GM19328 (cell line): ENCODE measurements at regions not wholly inside any gene's neighbourhood (a gene's known extent, or its start where the extent isn't known, plus 50 kb on each side); places are given as distances from the start of the nearest gene placed in this dataset.
A peak's percentile ranks its signal among the peaks of the same experiment; 100 is the strongest.

Experiments
- ATAC-seq: cut with Tn5 transposase; IDR thresholded peaks from one replicate; pipeline ENCODE4 v1.9.1; 2021; ENCODE audit warnings: mild to moderate bottlenecking, moderate library complexity; ENCODE audit not compliant: unreplicated experiment

DNA sequence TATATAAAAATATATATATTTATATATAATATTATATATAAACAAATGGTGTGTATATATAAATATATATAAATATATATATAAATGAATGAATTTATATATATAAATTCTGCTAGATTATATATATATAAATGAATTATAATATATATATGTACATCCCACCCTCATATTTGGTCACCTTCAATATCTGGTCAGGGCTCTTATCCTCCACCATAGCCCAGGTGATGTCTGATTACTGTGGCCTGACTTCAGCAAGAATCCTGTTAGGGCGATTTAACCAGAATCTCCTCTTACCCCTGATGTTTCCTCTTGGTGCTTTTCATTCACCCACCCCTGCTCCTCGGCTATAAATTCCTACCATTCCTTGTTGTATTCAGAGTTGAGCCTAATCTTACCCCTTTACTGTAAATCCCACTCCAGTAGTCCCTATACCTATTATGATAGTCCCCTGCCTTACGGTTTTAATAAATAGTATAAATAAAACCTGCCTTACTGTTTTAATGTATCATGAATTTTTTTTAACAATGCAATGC lies 439.6 kb downstream of the PLOD2 start:
- ATAC-seq, result no peak

DNA sequence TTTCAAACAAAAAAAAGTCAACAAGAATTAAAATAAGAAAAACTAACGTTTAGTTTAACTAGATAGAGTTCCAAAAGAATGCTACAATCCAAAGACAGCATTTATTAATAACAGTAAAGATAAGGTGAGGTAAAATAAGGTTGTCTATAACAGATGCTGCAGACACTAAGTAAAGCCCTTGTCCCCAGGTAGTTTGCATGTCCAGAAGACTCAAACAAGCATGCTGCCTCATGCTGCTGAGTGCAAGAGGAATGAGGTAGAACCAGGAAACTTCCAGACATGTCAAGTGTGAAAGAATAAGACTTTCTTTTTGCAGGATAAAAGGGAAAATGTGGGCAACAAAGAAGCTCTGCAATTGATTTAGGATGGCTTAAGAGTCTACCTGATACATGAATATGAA lies 439.2 kb downstream of the PLOD2 start:
- ATAC-seq, result no peak

DNA sequence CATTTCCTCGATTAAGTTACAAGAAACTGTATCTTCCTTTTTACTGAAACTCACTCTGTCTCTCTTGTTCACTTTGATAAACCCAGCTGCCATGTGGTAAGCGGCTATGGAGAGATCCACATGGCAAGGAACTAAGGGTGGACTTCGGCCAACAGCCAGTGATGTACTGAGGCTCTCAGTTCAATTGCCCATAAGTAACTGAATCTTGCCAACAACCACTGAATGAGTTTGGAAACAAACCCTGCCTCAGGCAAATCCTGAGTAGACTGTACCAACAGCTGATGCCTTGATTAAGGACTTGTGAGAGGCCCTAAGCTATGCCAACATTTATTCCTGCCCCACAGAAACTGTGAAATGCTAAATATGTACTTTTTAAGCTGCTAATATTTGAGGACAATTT lies 433.5 kb downstream of the PLOD2 start:
- ATAC-seq, result no peak

DNA sequence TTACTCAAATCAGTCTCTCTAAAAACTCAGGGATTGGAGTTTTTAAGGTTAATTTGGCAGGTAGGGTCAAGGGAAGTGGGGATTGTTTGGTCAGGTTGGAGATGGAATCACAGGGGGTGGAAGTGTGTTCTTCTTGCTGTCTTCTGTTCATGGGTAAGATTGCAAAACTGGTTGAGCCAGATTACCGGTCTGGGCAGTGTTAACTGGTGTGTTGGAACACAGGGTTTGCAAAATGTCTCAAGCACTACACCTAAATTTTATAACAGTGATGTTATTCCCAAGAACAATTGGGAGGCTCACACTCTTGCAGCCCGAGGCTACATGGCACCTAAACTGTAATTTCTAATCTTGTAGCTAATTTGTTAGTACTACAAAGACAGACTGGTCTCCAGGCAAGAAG lies 425.4 kb downstream of the PLOD2 start:
- no peak for ATAC-seq

DNA sequence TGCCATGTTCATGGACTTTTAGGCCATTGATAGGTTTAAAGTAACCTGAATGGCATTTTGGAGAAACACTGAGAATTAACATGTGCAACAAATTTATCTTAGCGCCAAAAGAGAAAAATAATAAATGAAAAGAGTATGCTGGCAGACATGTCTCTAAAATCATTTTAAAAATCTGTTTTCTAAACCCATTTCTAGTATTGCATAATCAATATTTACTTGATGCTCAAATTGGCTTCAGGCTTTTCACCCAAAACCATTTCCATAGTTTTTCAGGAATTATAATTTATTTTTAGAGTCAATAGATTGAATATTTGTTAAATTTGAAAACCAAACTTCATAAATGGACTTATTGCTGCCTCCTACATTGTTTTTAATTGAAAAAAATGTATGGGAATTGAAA lies 423.0 kb downstream of the PLOD2 start:
- ATAC-seq, result no peak

DNA sequence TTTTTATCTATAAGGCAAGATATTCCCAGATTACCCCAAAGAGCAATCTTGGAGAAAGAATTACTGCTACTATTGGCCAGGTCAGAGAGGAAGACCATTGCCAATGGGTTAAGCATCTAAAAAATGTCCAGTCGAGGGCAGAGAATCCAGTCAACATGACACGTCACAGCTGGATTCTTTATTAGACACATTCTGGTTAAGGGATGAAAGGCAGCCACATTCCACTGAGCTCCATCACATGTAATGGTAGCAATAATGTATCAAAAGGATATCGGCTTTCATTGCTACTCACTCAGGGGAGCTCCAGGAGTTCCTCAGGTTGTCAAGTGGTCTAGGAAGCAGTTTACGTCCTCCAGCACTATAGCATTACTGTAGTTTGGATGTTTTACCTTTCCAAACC lies 421.1 kb downstream of the PLOD2 start:
- no peak for ATAC-seq

DNA sequence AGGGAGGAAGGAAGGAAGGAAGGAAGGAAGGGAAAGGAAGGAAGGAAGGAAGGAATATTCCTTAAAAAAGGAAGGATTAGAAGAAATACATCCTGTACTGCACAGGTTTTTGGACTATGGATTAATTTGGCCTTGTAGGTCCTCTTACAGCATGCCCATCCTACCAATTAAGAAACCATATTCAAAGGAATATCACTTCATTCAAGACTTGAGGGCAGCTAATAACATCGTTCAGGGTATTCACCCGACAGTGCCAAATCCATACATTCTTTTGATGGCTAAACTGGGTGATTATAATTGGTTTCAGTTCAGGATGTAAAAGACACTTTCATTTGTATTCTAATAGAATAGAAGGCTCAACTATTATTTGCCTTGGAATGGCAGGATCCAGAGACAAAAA lies 410.3 kb downstream of the PLOD2 start:
- no peak for ATAC-seq

DNA sequence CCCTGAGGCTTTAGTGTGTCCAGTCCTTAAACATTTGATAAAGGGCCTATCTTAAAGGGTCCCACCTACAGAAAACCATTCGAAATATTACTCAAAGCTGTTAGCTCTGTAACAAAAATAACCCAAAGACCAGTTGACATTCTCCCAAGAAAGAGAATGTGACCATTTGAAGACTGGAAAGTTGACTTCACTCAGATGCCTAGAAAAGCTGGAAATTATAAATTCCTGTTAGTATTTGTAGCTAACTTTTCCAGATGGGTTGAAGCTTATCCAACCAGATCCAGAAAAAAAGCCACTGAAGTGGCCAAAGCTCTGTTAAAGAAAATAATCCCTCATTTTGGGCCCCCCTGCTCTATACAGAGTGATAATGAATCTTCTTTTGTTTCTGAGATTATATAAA lies 408.4 kb downstream of the PLOD2 start:
- no peak for ATAC-seq

DNA sequence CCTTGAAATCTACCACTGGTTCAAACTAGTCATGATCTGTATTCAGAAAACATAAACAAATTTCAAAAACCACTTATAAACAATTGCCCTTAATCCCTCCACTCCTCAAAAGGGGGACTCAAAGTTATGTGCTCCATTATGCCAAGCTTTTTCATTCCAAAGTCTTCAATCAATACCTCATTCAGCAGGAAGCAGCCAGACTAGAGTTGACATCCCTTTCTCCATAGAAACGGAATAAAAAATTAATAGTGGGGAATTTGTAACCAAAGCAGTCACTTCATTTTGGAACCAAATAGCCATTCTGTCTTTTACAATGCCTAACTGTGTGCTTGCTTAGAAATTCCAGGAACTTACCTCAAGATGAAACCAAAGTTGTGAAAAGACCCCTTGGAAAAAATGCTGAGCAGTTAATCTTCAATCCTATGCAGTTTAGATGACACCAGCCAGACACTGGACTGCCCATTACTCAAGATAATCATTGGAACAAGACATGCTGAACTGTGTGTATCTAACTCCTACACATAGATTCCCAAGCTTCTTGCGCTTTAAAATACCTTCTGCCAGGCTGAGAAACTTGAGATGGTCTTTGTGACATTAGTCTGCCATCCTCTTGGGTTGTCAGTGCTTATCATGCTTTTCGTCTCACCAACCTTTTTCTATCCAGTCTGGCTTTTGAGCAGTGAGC lies 406.2 kb downstream of the PLOD2 start:
- no peak for ATAC-seq

DNA sequence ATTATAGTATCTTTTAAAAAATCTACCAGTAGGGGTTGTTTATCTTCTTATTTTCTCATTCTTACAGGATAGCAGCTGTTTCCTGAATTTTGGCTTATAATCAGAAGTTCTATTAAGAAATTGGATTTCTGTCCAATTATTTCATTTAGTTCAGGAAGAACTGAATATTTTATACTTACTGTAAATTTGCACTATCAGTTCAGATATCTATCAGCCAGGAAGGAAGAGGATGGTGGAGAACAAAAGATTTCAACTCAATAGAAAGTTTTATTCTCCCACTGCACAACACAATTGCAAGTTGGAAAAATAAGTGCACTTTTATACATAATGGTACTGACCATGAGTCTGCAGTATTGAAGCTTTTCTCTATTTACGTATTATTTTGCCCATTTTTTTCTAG lies 400.9 kb downstream of the PLOD2 start:
- ATAC-seq, result no peak

DNA sequence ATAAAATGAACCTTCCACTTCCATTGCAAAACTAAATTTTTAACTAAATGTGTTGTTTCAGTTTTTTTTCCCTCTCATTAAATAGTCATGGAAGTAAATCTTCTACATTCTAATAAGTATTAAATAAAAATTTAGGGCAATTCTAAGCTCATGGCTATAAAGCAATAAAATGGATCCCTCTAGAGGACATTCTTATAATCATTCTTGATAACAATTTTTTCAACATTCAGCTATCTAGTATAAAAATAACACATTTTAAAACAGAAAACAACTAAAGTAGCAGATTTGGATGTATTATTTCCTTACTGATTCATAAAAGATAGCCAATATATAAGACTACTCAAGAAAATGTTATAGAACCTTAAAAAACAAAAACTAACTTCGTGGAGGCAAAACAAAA lies 393.1 kb downstream of the PLOD2 start:
- no peak for ATAC-seq

DNA sequence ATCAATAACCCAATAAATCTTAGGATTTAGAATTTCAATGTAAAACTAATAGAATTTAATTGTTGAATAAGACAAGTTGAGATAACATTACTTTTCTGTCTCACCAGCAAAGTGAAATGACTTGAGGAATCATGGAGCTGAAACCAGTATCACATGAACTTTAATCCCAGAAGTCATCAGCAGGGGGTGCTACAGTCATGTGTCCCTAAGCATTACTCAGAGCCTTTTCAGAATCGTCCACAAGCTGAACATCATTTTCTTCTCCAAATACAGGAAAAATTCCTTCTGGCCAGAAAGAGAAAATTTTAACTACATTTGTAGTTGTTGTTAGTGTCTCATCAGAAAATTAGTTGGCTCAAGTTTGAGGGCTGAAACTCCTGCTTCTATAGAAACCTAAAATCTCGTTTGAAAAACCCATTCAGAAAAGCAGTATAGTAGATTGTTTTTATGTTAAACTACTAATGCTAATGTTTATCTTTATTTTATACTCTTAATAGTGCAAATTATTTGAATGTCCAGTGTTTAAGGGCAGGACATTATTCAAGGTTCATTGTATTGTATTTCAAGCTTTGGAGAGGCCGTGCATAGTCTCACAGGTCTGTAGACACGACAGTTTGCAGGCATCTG lies 384.1 kb downstream of the PLOD2 start:
- peak; percentile 56 for ATAC-seq

DNA sequence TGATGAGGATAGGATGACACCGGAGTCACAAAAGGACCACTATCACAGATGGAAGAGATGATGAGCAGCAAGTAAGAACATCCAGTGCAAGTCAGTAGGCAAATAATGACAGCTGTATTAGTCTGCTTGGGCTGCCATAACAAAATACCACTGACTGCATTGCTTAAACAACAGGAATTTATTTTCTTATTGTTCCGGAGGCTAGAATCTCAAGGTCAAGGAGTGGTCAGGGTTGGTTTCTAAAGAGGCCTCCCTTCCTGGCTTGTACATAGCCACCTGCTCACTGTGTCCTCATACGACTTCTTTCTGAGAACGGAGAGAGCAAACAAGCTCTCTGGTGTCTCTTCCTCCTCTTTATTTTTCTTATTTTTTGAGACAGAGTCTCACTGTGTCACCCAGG lies 380.7 kb downstream of the PLOD2 start:
- no peak for ATAC-seq

DNA sequence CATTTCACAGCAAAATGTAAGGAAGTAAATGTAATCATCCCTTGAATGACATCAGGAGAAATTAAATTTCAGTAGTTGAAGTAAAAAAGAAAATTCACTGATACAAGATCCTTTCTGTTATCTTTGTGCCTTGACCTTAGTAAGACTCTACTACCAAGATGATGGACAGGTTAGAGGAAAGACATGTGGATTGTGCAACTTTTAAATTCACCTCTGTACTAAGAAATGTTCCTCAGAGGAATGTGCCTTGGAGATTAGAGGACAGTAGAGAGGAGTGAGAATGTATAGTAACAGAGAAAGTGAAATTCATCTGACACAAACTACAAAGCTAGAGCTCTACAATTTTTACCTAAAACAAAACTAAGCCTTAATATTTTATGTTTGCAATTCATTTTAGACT lies 375.3 kb downstream of the PLOD2 start:
- no peak for ATAC-seq

DNA sequence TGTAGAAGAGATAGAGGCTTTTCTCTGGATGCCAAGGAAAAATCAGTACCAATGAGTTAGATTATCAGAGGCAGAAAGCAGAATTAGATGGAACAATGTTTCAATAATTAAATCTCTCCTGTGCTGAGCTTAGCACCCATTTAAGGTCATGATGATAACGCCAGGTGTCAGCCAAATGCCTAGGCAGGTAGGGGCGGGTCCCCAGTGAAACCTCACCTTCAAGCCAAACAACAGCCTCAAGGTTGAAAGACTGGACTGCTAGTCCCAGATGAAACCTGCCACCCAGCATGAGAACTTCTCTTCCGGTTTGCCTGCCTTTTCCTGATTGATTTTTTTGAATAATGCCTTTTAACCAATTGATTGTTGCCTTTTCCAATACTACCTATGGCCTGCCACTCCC lies 363.0 kb downstream of the PLOD2 start:
- no peak for ATAC-seq

DNA sequence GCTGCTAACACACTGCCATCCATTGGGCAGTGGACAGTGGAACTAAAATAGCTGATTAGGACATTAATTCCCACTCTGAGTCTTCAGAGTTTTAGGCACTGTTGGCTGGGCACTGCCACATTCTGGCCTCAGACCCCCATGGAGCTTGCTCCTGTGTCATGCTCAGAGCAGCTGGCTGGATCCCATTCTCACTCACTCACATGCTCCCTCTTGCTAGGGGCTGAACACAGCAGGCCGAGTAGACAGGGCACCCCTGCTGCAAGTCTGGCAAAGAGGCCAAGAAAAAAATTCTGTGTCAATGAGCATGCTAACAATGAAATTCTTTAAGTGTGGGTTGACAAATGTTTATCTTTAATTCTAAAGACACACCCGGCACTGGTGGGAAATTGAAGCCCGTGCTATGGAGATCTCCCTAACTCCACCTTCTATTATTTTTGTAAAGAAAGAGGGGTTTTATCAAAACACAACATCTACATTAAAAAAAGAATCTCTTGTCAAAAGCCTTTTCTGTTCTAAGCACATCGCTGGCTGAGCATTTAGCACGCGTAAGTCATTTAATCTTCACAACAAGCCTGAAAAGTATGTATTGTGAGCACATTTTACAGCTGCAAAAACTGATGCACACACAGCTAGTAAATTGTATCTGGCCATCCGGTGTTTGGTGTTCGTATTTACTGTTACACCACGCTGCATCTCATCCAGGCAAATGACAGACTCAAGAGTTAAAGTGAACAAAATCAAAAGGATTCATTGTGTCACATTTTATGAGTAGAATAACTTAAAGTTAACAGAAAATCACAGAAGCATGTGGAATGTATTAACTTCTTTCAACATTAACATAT lies 362.1 kb downstream of the PLOD2 start:
- ATAC-seq, result no peak

DNA sequence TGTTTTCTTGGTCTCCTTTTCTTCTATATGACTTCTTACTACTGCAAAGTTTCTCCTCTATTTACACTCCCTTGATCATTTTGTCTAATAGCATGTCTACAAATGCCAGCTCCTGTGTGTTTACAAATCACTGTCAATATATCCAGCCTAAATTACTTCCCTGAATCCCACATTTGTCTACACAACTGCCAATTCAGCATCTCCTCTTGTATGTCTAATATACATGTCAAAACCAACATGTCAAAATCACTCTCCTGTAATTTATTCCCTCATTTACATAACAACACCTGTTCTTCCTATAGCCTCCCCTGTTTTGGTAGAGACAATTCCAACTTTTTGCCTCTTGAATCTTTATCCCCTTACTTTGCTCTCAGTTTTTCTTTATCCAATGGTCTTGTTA lies 359.3 kb downstream of the PLOD2 start:
- ATAC-seq, result no peak

DNA sequence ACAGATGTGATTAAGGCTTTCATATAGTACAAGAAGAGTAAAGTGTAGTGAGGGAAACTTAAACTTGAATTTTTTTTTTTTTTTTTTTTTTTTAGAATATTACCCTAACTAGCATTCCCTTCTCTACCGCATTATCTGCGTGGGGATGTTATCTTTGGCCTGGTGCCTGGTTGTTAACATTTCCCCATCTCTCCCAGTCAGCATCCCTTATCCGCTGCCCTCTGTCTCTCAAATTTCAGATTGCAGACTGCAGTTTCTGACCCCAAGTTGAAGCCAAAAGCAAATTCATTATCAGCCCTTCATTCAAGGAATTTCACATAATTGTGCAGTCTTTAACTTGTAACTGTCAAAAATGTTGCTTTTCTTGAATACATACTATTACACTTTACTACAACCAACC lies 353.0 kb downstream of the PLOD2 start:
- no peak for ATAC-seq

DNA sequence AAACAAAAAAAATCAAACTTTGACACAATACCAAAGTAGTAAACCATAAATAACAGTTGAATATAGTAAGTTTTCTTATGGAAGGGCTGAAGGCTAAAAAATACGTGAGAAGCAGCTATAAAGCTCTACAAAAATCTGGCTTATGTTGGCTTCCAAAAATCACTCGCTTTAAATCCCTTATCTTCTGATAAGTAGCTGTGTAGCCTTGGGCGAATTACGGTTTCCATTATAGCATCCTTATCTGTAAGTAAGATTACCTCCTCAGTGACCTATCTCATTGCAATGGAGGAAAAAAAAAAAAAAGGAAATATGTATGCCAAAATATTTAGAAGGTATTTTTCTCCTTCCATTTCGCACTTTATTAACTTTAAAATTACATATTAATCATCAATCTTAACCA lies 348.6 kb downstream of the PLOD2 start:
- ATAC-seq, result no peak

DNA sequence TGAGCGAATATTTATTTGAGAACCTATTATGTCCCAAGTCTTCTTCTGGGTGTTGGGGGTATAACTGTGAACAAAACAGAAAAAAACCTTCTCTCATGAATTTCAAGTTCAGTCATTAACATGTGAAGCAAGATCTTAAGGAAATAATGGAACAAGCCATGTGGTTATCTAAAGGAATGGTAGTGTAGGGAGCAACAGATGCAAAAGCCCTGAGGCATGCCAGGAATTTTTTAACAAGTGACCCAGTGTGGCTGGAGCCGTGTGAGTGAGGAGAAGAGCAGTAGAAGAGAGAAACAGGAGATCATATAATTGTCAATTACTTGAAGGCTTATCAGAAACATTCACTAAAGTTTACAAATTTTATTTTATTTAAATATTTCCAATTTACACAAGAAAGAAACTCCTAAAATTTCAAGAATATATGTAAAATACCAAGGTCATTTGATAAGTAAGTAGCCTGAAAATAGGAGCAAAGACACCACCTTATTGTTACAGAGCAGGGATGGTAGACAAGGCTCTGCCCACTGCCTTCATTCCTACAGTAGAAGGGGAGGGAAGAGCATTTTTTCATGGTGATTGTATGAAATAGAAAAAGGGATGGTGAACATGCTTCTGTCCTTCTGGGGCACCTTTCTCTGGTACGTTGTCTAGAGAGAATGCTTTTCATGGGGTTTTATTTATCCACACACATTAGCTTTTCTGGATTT lies 345.1 kb downstream of the PLOD2 start:
- no peak for ATAC-seq

DNA sequence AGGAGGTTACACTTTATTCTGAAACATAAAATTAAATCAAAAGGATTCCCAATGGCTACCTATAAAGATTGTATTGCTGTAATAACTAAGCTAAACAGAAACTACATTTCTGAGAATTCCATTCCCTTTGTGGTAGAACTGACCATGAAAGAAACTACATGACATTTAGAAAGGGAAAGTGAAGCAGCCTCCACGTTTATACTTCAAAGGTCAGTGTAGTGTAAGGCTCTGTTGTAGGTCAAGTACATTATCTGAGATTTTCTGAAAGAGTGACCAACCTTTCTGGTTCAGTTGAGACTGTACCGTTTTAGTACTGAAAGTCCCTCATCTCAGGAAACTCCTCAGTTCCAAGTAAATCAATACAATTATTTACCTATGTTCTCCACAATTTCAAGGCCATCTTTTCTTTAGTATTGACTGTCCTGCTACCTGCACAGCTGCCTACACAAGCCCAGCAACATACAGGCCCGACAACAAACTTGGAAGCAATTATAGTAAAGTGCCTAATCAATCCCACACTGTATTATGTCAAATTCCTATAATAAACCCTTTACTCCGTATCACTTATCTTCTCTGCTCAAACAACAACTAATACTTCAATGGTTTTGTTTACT lies 343.0 kb downstream of the PLOD2 start:
- ATAC-seq, result no peak
